Gastrocnemius medialis (tissue), 4 donors: ENCODE measurements at regions not wholly inside any gene's neighbourhood (a gene's known extent, or its start where the extent isn't known, plus 50 kb on each side); places are given as distances from the start of the nearest gene placed in this dataset.

Experiments used
- CTCF ChIP-seq, 5 experiments: fragments of 450-650 bp in 3 of 5; fragments of 200-600 bp in 2 of 5; sonication (generic) in 2 of 5; IDR thresholded peaks in 4 of 5; conservative IDR thresholded peaks in 1 of 5; 1 replicate in 4 of 5; 2 replicates in 1 of 5; pipeline ENCODE4 v1.5.1; 2016 to 2019; ENCODE audit warnings: antibody characterized with exemption in 5 of 5, mild to moderate bottlenecking in 3 of 5, moderate library complexity in 3 of 5
- POLR2A ChIP-seq, 2 donors: fragments of 450-650 bp; IDR thresholded peaks; one replicate each; pipeline ENCODE4 v1.6.1; 2017; ENCODE audit warnings: antibody characterized with exemption in 2 of 2, mild to moderate bottlenecking in 2 of 2, moderate library complexity in 2 of 2

- TF ChIP-seq POLR2A (IDR thresholded peaks at IDR 0.05), result no peak
- TF ChIP-seq CTCF (IDR thresholded peaks at IDR 0.05 in 4 of 5, conservative IDR thresholded peaks at IDR 0.05 in 1 of 5), result no peak
Measured at GRCh38 chr1:175840787-175841186, 97.4 kb upstream of the TNR start.
